HG03135 (cell line): ENCODE measurements at regions not wholly inside any gene's neighbourhood (a gene's known extent, or its start where the extent isn't known, plus 50 kb on each side); places are given as distances from the start of the nearest gene placed in this dataset.
"Not testable (repeated sequence)": the region's sequence is repeated elsewhere in the genome, so short reads cannot be mapped to it uniquely, and the experiment has no call there.

Experiments used
- ATAC-seq: cut with Tn5 transposase; IDR thresholded peaks from one replicate; pipeline ENCODE4 v1.9.1; 2021; ENCODE audit warnings: mild to moderate bottlenecking, moderate library complexity; ENCODE audit not compliant: unreplicated experiment

DNA sequence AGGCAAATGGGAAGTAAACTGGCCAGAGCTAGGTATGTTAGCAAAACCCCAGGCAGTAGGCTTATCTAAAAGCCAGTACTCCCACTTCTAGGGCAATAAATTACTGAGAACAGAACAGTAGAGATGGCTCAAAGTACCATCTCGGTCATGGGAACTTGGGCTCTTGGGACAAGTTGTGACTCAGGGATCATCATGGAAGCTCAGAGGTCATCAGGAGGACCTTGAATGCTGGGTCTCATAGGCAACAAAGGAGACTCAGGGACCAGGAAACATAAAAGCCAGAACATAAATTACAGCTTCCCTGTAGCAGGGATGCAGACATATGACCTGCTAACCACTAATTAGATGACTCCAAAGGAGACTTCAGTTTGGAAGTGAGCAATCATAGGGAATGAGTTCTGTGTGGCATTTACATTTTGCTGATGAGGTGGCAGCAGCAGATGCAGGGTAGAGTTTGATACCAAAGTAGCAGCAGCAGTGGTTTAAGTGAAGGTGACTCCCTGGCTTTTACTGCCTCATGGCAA, 97.6 kb upstream of the SCAF11 start:
- ATAC-seq, result no peak

DNA sequence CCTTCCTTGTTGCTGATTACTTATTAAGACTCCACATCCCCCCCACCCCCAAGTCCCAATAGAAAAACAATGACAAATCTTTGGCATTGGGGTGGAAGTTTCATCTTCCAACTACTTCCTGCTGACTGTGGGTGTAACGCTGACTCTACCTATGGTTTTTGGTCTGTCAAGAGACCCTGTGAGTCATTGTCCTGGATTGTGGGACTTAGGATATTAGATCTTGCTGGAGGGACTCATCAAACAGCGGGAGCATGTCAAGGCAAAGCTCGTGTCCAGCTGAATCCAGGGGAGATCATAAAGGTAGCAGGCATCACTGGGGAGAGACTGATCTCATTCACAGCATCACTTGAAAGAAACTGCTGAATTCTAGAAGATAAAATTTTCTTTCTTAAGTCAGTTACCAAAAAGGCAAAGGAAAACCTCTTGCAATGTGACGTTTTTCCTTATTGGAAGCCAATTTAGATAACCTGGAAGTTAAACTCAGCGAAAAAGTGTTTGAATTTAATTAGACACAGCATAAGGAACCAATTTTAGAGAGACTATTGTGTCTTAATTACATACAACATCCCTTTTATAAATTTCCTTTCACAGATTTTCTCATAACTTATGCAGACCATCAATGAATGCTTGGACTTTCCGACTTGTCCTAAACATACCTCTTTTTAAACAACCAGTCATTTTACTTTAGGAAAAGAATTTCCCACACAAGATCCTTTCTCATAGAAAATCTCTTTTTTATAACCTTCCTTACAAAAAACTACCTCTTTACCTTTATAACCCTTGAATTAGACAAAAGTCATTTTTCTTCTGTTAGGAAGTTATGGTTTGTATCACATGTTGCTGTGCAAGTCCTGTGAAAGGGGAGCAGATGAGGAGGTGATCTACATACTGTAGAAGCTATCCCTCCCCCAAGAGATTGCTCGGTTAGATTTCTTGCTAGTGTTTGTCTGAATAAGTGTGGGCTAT, 94.6 kb upstream of the SCAF11 start:
- no peak for ATAC-seq

DNA sequence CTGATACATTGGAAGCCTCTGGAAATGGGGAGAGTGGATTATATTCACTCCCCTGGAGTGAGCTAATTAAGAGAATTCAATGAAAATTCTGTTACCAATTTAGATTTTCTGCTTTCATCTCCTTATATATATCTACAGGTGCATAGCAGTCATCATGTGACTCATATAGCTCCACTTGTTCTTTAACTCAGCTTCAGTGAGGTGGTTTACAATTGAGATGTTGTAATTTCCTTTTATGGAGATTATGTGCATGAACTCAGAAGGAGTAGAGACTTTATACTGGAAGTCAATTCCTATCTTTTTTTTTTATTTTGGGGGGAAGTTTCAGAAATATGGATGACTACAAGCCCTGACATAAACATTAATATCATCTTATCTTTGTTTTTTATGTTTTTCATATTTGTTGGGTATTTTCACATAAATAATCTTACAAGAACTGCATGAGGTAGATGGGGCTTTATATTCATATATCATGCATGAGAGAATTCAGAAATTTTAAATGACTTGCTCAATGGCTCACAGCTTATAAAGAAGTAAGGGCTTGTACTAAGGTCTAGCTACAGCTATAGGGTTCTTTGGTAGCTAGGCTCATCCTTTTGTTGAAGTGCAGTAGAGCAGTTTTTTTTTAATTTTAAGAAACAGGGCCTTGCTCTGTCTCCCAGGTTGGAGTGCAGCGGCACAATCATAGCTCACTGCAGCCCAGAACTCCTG, 92.3 kb upstream of the SCAF11 start:
- no peak for ATAC-seq

- no peak for ATAC-seq
Measured at GRCh38 chr12:46073321-46073720, 82.9 kb upstream of the SCAF11 start.

DNA sequence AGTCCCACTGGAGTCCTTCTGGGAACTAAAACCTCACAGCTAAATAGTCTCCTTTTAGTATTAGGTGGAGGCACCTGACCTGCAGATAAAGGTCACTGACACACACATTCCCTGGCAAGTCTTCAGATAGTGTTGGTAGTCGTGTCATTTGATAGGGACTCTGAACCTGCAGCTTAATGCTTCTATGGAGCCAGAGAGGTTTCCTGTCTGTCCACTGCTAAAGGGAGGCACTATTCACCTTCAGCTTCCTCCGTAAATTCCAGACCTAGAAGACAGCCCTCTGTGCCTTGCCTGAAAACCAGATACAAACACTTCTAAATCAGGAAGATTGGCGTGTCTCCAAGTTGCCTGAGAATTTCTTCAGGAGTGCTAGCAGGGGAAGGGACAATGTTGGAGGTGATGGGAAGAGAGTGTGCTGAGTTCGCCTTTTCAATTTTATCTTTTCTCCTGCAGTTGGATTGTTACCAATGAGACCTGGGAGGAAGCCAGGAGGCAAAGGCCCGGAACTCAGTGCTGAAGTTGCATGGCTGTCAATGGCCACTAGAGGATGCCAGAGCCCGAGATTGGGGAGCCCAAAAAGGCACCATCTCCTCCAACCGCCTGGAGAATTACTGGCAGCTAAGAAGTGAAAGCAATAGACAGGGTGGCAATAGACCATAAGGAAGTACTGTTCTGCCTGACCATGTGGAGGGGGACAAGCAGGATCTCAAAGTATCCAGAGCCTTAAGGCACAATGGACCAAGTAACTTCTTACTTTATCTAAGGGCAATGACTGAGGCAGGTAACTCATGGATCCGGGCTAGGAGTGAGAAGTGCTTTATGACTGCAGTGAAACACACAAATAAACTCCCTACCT, 81.6 kb upstream of the SCAF11 start:
- ATAC-seq, result peak; percentile 92

- ATAC-seq, result no peak
Measured at GRCh38 chr12:46071335-46071734, 81.0 kb upstream of the SCAF11 start.

DNA sequence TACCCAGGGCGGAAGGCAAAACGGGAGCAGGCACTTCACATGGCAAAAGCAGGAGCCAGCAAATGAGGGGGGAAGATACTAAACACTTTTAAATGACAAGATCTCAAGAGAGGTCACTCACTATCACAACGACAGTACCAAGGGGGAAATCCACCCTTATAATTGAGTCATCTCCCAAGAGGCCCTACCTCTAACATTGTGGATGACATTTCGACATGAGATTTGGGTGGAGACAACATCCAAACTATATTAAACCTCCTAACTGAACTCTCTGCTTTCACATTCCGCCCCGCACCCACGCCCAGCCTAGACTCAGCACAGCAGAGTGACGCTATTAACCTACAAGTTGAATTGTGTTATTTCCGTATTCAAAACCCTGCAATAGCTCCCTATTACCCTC, 76.7 kb upstream of the SCAF11 start:
- ATAC-seq, result no peak

DNA sequence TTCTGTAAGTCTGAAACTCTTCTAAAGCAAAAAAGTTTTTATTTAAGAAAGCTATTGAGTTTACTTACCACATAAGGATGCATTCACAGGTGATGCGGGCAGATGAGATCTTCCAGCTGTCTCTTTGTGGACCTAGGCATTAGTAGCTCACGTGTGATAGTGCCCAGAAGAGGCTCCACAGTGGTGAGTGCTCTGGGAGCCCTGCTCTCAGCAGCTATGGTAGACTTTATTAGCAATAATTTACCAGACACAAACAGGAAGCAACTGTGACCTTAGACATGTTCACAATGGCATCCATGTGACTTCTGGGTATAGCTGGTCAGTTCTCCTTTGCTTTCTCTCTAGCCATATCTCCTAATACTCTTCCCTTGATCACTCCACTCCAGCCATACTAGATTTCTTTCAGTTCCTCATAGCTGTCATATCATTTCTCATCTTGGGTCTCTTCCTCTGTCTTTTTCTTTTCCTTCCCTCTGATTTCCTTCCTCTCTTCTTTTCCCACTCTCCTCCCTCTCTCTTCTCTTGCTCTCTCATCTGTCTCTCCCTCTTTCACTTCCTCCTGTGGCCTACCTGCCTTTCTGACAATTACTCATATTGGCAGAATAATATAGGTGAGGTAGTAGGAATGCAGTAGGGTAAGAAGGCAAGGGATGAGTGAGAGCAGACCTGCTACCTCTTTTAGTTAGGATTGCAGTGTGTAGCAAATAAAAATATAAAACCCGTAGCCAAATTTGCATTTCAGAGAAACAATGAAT, 75.2 kb upstream of the SCAF11 start:
- peak; percentile 74 for ATAC-seq

DNA sequence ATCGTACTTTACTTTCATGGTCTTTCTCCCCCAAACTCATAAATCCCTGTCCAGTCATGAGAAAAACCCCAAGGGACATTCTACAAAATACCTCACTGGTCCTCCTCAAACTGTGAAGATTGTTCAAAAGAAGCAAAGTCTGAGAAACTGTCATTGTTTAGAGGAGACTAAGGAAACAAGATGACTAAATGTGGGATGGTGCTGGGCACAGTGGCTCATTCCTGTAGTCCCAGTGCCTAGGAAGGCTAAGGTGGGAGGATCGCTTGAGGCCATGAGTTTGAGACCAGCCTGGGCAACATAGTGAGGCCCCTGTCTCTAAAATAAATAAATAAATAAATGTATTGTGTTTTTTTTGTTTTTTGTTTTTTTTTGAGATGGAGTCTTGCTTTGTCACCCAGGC, 74.2 kb upstream of the SCAF11 start:
- ATAC-seq, result no peak

- ATAC-seq, result not testable (repeated sequence)
Measured at GRCh38 chr12:46058697-46059096, 68.3 kb upstream of the SCAF11 start.

GRCh38 chr12:46050805-46051204, 60.4 kb upstream of the SCAF11 start:
- ATAC-seq, result no peak

GRCh38 chr12:46049665-46050064, 59.3 kb upstream of the SCAF11 start:
- no peak for ATAC-seq

- no peak for ATAC-seq
Measured at GRCh38 chr12:46046436-46046835, 56.1 kb upstream of the SCAF11 start.

- ATAC-seq, result no peak
Measured at GRCh38 chr12:46043972-46044520, 53.7 kb upstream of the SCAF11 start.
